Embryonic facial prominence (tissue), 1 donor: ENCODE measurements at regions not wholly inside any gene's neighbourhood (a gene's known extent, or its start where the extent isn't known, plus 50 kb on each side); places are given as distances from the start of the nearest gene placed in this dataset.
"Not testable (repeated sequence)": the region's sequence is repeated elsewhere in the genome, so short reads cannot be mapped to it uniquely, and the experiment has no call there.

Source experiments
- DNase-seq: peaks from one replicate; pipeline ENCODE4 v3.0.0-alpha.2; 2016; ENCODE audit errors: extremely low spot score

DNA sequence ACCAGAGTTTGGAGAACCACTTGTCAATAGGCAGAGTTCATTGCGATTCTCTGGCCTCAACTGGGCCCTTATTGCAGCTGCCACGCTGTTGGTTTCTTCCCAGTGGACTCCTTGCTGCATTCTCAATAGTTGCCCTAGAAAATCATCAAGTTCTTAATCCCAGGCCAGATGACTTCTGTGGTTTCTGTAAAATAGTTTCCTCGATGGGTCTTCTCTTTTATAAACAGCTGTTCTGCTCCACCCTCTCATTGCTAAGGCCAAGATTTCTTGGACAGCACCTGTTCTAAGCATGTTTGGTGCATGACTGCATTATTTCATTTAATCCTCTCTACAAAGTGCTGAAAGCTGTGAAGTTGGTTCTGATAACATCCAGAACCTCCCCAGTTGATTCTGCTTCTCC lies 131.0 kb downstream of the BCL2L11 start:
- DNase-seq: no peak

GRCh38 chr2:111252436-111252835 lies 131.7 kb downstream of the BCL2L11 start:
- DNase-seq: no peak

DNA sequence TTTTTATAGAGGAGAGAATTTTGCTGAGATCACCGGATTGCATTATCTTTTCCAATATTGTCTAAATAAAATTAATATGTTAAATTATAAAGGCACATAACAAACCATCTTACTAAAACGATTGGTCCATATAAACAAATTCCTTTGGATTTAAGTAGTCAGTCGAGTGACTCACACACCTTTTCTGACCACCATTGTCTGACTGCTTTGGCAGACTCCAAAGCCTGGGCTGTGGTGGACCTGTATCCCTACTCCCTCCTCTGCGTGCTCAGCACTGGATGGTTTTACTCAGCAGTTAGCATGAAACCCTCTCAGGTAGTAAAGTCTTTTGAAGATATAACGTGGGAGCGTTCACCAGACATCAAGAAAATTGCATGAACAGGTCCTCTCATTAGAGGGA lies 134.2 kb downstream of the BCL2L11 start:
- not testable (repeated sequence) for DNase-seq

GRCh38 chr2:111256628-111257027 lies 135.9 kb downstream of the BCL2L11 start:
- not testable (repeated sequence) for DNase-seq

DNA sequence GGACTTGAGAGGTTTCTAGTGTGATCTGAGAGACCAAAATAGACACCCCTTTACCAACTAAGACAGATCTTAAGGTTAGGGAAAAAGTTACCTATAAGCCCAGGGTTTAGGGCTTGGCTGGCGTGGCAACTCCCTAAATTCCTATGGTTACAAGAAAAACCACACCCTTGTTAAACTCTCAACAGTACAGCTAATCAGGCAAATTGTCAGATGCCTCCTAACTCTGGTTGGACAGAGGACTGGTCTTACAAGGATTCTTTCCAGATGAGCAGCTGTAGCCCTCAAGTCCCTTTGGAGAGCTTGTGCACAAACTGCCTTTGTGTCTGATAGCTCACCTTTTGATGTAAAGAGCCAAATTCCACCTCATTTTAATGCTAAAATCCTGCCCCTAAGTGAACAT lies 136.9 kb downstream of the BCL2L11 start:
- not testable (repeated sequence) for DNase-seq

GRCh38 chr2:111258318-111258717 lies 137.6 kb downstream of the BCL2L11 start:
- not testable (repeated sequence) for DNase-seq

- DNase-seq: not testable (repeated sequence)
Measured at GRCh38 chr2:111262627-111263379, 142.1 kb downstream of the BCL2L11 start.

- DNase-seq: not testable (repeated sequence)
Measured at GRCh38 chr2:111263380-111264017, 142.8 kb downstream of the BCL2L11 start.

- DNase-seq: not testable (repeated sequence)
Measured at GRCh38 chr2:111264956-111265355, 144.2 kb downstream of the BCL2L11 start.

- DNase-seq: not testable (repeated sequence)
Measured at GRCh38 chr2:111266556-111266955, 145.8 kb downstream of the BCL2L11 start.

DNA sequence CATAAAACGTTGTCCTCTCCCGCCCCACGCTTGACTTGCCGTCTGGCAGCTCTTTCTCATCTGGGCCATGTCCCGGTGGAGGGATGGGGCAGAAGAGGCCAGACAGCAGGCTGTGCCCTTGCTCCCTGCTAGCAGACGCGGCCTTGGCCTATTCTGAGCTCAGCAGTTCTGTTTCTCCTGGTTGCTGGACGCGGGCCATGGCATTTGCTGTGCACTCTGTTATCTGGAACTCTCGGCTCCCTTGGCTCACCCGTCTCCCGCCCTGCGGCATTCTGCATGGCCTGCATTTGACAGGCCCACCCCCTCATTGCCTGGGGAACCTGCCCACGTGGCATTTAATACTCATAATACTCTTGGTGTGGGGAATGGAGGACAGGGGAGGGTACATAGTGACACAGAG lies 146.3 kb downstream of the BCL2L11 start:
- DNase-seq: not testable (repeated sequence)

DNA sequence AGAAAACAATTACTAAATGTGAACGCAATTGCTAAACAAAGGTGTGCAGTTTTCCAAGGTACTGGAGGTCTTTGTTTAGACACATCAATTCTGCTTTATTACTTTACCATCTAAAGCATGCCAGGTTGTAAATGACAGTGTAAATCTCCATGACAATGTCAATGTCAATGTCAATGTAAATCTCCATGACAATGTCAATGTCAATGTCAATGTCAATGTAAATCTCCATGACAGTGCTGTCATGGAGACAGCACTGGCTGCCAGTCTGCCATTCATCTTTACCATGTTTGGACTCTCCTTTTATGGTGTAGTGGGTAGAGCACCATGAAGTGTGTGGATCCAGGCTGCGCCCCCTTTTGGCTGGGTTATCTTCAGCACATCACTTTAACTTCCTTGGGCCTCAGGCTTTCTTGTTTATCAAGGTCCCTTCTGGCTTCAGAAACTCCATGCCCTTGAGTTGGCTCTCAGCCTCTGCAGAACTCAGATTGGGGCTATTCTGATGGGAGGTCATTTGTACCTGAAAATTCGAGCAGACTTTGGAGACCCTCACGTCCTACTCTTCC lies 149.1 kb downstream of the BCL2L11 start:
- not testable (repeated sequence) for DNase-seq

- DNase-seq: not testable (repeated sequence)
Measured at GRCh38 chr2:111270569-111270968, 149.9 kb downstream of the BCL2L11 start.

DNA sequence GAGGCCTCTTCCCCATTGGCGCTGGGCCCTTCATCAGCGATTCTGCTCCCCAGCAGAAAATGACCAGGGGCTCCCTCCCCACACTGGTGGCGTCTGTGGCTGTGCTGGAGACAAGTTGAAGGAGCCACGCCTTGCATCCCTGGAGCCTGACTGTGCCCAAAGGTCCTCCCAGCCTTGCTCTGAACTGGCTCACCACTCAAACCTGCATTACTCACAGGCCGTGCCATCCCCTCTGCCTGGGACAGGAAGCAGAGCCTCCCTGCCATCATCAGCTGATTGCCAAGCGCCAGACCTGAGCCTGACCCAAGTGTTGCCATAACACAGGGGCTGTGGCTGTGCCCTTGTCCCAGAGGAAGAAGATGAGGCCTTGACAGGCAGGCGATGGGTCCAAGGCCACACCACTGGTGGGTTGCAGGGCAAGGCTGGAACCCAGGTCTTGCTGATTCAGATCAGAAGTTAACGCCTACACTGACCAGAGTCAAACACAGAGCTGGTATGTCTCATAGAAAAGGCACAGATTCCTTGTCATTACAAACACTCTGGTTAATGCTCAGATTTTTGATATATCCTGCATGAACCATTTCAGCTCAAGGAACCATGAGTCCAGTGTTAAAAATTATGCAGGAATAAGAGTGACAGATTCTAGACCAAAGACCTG lies 151.1 kb downstream of the BCL2L11 start:
- not testable (repeated sequence) for DNase-seq

- DNase-seq: not testable (repeated sequence)
Measured at GRCh38 chr2:111273007-111273406, 152.3 kb downstream of the BCL2L11 start.

GRCh38 chr2:111275047-111275853 lies 154.5 kb downstream of the BCL2L11 start:
- not testable (repeated sequence) for DNase-seq

GRCh38 chr2:111275854-111276171 lies 155.1 kb downstream of the BCL2L11 start:
- not testable (repeated sequence) for DNase-seq

- not testable (repeated sequence) for DNase-seq
Measured at GRCh38 chr2:111278133-111278532, 157.4 kb downstream of the BCL2L11 start.

DNA sequence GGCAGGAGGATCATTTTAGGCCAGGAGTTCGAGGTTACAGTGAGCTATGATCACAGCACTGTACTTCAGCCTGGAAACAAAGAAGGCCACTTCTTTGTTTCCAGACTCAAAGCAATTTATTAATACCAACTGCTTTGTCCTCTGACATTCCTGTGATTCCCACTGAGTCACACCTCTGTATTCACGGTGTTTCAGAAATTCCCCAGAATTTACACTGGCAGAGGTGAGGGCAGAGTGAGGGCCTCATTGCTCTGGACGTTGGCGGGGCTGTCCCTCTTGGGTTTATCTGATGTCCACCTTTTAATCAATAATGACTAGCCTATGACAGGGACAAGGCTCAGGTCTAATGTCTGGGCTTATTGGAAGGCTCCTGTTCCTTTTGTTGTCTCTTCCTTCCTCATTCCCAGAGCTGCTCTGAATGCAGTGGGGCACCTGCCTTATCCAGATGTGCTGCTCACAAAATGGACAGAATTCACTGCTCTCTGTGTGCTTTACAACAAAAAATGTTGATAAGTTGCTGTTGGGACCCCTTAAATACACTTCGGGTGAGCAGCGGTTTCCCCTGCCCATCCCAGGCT lies 160.1 kb downstream of the BCL2L11 start:
- DNase-seq: not testable (repeated sequence)

DNA sequence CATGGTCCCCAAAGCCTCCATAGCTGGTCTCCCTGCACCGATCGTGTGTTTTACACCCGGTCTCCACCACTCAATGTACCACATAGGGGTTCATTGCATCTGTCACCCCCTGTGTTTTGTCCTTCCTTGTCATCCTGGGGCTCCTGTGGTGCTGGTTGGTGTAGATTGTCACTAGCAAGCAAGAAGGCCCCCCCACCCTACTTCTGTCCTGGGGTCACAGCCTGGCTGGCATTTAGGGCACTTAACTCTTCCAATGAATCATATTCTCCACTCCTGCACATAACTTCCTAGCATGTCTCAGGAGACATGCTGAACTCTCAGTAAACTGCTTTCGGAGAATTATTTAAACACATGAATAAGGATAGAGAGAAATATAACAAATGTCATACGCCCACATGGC lies 161.4 kb downstream of the BCL2L11 start:
- DNase-seq: not testable (repeated sequence)
